GM12878 (cell line): ENCODE measurements at regions not wholly inside any gene's neighbourhood (a gene's known extent, or its start where the extent isn't known, plus 50 kb on each side); places are given as distances from the start of the nearest gene placed in this dataset.

ENCODE experiments used
- ASH2L ChIP-seq: fragments of 300-600, 200-600 bp; sonication (generic); IDR thresholded peaks from 2 replicates; pipeline ENCODE4 v1.6.1; 2017; ENCODE audit warnings: low read depth, mild to moderate bottlenecking, borderline replicate concordance
- CBFB ChIP-seq: IDR thresholded peaks from 2 replicates; pipeline ENCODE4 v1.6.1; 2016; ENCODE audit warnings: antibody characterized with exemption, low read depth
- CBX5 ChIP-seq: sonication (generic); IDR thresholded peaks from 2 replicates; pipeline ENCODE4 v1.6.1; 2016; ENCODE audit warnings: low read depth, moderate library complexity, mild to moderate bottlenecking, inconsistent platforms
- CHD1 ChIP-seq: IDR thresholded peaks from 2 replicates; pipeline ENCODE4 v1.6.1; 2012; ENCODE audit warnings: low read depth, low read length, improper control_type of control experiment
- CHD4 ChIP-seq: fragments of 200-600 bp; sonication (generic); IDR thresholded peaks from 2 replicates; pipeline ENCODE4 v1.6.1; 2016; ENCODE audit warnings: mild to moderate bottlenecking
- EP300 ChIP-seq, 2 experiments: fragments of 150-350 bp in 1 of 2; IDR thresholded peaks; 2 replicates each; pipeline ENCODE4 v1.6.1; 2011 to 2012; ENCODE audit warnings: low read depth in 2 of 2, low read length in 2 of 2, borderline replicate concordance in 1 of 2, improper control_type of control experiment in 1 of 2, inconsistent platforms in 1 of 2; ENCODE audit not compliant: control insufficient read depth in 1 of 2
- ESRRA ChIP-seq: IDR thresholded peaks from 2 replicates; pipeline ENCODE4 v1.6.1; 2012; ENCODE audit warnings: mild to moderate bottlenecking, low read length, improper control_type of control experiment
- EZH2 ChIP-seq: IDR thresholded peaks from 2 replicates; pipeline ENCODE4 v1.6.1; 2012; ENCODE audit warnings: low read depth, mild to moderate bottlenecking, control low read depth, inconsistent platforms, low read length, borderline replicate concordance; ENCODE audit not compliant: control insufficient read depth
- FOXM1 ChIP-seq: IDR thresholded peaks from 2 replicates; pipeline ENCODE4 v1.6.1; 2012; ENCODE audit warnings: low read depth, mild to moderate bottlenecking, inconsistent platforms, low read length, moderate library complexity
- POLR2A ChIP-seq: IDR thresholded peaks from 2 replicates; pipeline ENCODE4 v1.6.1; 2011; ENCODE audit warnings: low read depth, mild to moderate bottlenecking, low read length
- RAD21 ChIP-seq: IDR thresholded peaks from 2 replicates; pipeline ENCODE4 v1.6.1; 2011; ENCODE audit warnings: mild to moderate bottlenecking, low read depth, low read length, moderate library complexity; ENCODE audit not compliant: insufficient read depth
- RFX5 ChIP-seq: IDR thresholded peaks from 2 replicates; pipeline ENCODE4 v1.6.1; 2011; ENCODE audit warnings: low read depth, low read length, improper control_type of control experiment
- SMAD1 ChIP-seq: fragments of 450-650 bp; IDR thresholded peaks from 2 replicates; pipeline ENCODE4 v1.6.1; 2018; ENCODE audit warnings: mild to moderate bottlenecking, low read depth; ENCODE audit not compliant: partially characterized antibody
- SPI1 ChIP-seq: IDR thresholded peaks from 2 replicates; pipeline ENCODE4 v1.6.1; 2011; ENCODE audit warnings: low read depth, mild to moderate bottlenecking, low read length, moderate library complexity, borderline replicate concordance; ENCODE audit not compliant: insufficient read depth
- SREBF1 ChIP-seq: IDR thresholded peaks from 2 replicates; pipeline ENCODE4 v1.6.1; 2012; ENCODE audit warnings: mild to moderate bottlenecking, low read length
- WRNIP1 ChIP-seq: IDR thresholded peaks from 2 replicates; pipeline ENCODE4 v1.6.1; 2011; ENCODE audit warnings: low read depth, low read length, improper control_type of control experiment, borderline replicate concordance
- ZNF622 ChIP-seq: fragments of 450-650 bp; IDR thresholded peaks from 2 replicates; pipeline ENCODE4 v1.6.1; 2017; ENCODE audit warnings: mild to moderate bottlenecking, inconsistent platforms
- TF ChIP-seq, protein P1 (sequence below): fragments of 450-650 bp; IDR thresholded peaks from 2 replicates; pipeline ENCODE4 v1.6.1; 2016; ENCODE audit warnings: mild to moderate bottlenecking
- TF ChIP-seq, protein P2 (sequence below): fragments of 450-650 bp; IDR thresholded peaks from 2 replicates; pipeline ENCODE4 v1.6.1; 2017; ENCODE audit warnings: mild to moderate bottlenecking, moderate library complexity
- TF ChIP-seq, protein P3 (sequence below): fragments of 150-350 bp; IDR thresholded peaks from 2 replicates; pipeline ENCODE4 v1.6.1; 2016; ENCODE audit warnings: low read depth, low read length

DNA sequence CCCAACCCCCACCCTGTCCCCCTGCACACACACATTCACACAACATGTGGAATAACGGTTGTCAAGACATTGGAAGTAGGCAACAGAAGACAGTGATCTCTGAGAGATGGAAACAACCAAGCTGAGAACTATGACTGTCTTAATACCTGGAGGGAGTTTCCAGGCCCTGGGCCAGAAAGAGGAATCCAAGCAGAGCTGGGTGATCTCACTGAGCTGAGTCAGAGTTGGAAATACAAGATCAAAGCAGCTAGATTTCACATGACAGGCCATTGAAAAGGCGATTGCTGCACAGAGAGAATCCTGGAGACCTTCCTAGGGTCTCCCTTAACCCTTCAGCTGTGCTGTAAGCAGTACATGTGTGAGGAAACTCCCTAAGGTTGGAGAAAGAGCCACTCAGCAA is 165.8 kb upstream of the PRSS1 start (continued):
- no peak for TF ChIP-seq EZH2
- TF ChIP-seq CBX5: no peak
- no peak for TF ChIP-seq POLR2A
- 0 out of 2 replicates have a peak, but pooled peaks have one; percentile 65 for TF ChIP-seq WRNIP1
- TF ChIP-seq, protein P1, sequence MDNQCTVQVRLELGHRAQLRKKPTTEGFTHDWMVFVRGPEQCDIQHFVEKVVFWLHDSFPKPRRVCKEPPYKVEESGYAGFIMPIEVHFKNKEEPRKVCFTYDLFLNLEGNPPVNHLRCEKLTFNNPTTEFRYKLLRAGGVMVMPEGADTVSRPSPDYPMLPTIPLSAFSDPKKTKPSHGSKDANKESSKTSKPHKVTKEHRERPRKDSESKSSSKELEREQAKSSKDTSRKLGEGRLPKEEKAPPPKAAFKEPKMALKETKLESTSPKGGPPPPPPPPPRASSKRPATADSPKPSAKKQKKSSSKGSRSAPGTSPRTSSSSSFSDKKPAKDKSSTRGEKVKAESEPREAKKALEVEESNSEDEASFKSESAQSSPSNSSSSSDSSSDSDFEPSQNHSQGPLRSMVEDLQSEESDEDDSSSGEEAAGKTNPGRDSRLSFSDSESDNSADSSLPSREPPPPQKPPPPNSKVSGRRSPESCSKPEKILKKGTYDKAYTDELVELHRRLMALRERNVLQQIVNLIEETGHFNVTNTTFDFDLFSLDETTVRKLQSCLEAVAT: peak; percentile 55; the same call in 1 of the 2 replicates
- no peak for TF ChIP-seq RAD21
- TF ChIP-seq, protein P2, sequence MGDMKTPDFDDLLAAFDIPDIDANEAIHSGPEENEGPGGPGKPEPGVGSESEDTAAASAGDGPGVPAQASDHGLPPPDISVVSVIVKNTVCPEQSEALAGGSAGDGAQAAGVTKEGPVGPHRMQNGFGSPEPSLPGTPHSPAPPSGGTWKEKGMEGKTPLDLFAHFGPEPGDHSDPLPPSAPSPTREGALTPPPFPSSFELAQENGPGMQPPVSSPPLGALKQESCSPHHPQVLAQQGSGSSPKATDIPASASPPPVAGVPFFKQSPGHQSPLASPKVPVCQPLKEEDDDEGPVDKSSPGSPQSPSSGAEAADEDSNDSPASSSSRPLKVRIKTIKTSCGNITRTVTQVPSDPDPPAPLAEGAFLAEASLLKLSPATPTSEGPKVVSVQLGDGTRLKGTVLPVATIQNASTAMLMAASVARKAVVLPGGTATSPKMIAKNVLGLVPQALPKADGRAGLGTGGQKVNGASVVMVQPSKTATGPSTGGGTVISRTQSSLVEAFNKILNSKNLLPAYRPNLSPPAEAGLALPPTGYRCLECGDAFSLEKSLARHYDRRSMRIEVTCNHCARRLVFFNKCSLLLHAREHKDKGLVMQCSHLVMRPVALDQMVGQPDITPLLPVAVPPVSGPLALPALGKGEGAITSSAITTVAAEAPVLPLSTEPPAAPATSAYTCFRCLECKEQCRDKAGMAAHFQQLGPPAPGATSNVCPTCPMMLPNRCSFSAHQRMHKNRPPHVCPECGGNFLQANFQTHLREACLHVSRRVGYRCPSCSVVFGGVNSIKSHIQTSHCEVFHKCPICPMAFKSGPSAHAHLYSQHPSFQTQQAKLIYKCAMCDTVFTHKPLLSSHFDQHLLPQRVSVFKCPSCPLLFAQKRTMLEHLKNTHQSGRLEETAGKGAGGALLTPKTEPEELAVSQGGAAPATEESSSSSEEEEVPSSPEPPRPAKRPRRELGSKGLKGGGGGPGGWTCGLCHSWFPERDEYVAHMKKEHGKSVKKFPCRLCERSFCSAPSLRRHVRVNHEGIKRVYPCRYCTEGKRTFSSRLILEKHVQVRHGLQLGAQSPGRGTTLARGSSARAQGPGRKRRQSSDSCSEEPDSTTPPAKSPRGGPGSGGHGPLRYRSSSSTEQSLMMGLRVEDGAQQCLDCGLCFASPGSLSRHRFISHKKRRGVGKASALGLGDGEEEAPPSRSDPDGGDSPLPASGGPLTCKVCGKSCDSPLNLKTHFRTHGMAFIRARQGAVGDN: 0 out of 2 replicates have a peak, but pooled peaks have one; percentile 43
- no peak for TF ChIP-seq FOXM1
- no peak for TF ChIP-seq ZNF622
- TF ChIP-seq ESRRA: no peak
- no peak for TF ChIP-seq SREBF1
- TF ChIP-seq EP300 (IDR thresholded peaks at IDR 0.05; ENCODE audit: borderline replicate concordance in 1 of 2, control insufficient read depth in 1 of 2, low read depth in 2 of 2, low read length in 2 of 2): peak; percentile 39 to 60; a peak in 3 of 4 replicates
- TF ChIP-seq CHD1: no peak
- TF ChIP-seq CBFB: no peak
- TF ChIP-seq, protein P3, sequence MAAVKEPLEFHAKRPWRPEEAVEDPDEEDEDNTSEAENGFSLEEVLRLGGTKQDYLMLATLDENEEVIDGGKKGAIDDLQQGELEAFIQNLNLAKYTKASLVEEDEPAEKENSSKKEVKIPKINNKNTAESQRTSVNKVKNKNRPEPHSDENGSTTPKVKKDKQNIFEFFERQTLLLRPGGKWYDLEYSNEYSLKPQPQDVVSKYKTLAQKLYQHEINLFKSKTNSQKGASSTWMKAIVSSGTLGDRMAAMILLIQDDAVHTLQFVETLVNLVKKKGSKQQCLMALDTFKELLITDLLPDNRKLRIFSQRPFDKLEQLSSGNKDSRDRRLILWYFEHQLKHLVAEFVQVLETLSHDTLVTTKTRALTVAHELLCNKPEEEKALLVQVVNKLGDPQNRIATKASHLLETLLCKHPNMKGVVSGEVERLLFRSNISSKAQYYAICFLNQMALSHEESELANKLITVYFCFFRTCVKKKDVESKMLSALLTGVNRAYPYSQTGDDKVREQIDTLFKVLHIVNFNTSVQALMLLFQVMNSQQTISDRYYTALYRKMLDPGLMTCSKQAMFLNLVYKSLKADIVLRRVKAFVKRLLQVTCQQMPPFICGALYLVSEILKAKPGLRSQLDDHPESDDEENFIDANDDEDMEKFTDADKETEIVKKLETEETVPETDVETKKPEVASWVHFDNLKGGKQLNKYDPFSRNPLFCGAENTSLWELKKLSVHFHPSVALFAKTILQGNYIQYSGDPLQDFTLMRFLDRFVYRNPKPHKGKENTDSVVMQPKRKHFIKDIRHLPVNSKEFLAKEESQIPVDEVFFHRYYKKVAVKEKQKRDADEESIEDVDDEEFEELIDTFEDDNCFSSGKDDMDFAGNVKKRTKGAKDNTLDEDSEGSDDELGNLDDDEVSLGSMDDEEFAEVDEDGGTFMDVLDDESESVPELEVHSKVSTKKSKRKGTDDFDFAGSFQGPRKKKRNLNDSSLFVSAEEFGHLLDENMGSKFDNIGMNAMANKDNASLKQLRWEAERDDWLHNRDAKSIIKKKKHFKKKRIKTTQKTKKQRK: no peak
- TF ChIP-seq RFX5: no peak
- TF ChIP-seq CHD4: no peak
- TF ChIP-seq ASH2L: no peak
- TF ChIP-seq SMAD1: no peak
- TF ChIP-seq SPI1: peak; percentile 50; the same call in 1 of the 2 replicates
